ENCODE measurements at regions not wholly inside any gene's neighbourhood (a gene's known extent, or its start where the extent isn't known, plus 50 kb on each side); places are given as distances from the start of the nearest gene placed in this dataset.
"Not testable (repeated sequence)": the region's sequence is repeated elsewhere in the genome, so short reads cannot be mapped to it uniquely, and the experiment has no call there.

GRCh38 chr6:68128211-68128610 is 506.9 kb upstream of the ADGRB3 start:
- TF ChIP-seq POLR2A (IDR thresholded peaks at IDR 0.05) (no peak), CTCF (IDR thresholded peaks at IDR 0.05) (no peak)
- no peak overlapping the region for H3K27ac ChIP-seq
- H3K36me3 ChIP-seq (replicated peaks in 1 of 2): no peaks in the 10 kb centered on the region
- DNase-seq: no peak
- WGBS, 4 donors: 56 to 69% (median 66%) methylated on average over 2 of the region's 2 CpGs
- peaks cover 0 to 4% (median 0%) of the 10 kb centered on the region in 3 donors for H3K9me3 ChIP-seq (replicated peaks in 1 of 3)
- intact Hi-C loops (cut with DNase I): no loop called here
- H3K4me3 ChIP-seq: no peak overlapping the region
- no peaks in the 10 kb centered on the region for H3K27me3 ChIP-seq
- H3K4me1 ChIP-seq (replicated peaks in 1 of 2): no peaks in the 10 kb centered on the region

- no peaks in the 10 kb centered on the region for H3K27me3 ChIP-seq
- no peak for DNase-seq
- no peaks in the 10 kb centered on the region for H3K4me1 ChIP-seq (replicated peaks in 1 of 2)
- H3K9me3 ChIP-seq (replicated peaks in 1 of 3): peaks cover 0 to 4% (median 0%) of the 10 kb centered on the region in 3 donors
- TF ChIP-seq CTCF (IDR thresholded peaks at IDR 0.05) (no peak), POLR2A (IDR thresholded peaks at IDR 0.05) (no peak)
- intact Hi-C loops (cut with DNase I): no loop called here
- WGBS, 4 donors: 76 to 83% (median 82%) methylated on average over 4 of the region's 4 CpGs
- H3K36me3 ChIP-seq (replicated peaks in 1 of 2): no peaks in the 10 kb centered on the region
- H3K4me3 ChIP-seq: no peak overlapping the region
- H3K27ac ChIP-seq: no peak overlapping the region
Measured at GRCh38 chr6:68127074-68127473, 508.0 kb upstream of the ADGRB3 start.

- intact Hi-C loops (cut with DNase I): no loop called here
- H3K27me3 ChIP-seq: no peaks in the 10 kb centered on the region
- peaks cover 0 to 4% (median 0%) of the 10 kb centered on the region in 3 donors for H3K9me3 ChIP-seq (replicated peaks in 1 of 3)
- no peaks in the 10 kb centered on the region for H3K4me1 ChIP-seq (replicated peaks in 1 of 2)
- 89 to 95% (median 93%) methylated on average over 2 of the region's 2 CpGs for WGBS, 4 donors
- H3K27ac ChIP-seq: no peak overlapping the region
- H3K4me3 ChIP-seq: no peak overlapping the region
- no peaks in the 10 kb centered on the region for H3K36me3 ChIP-seq (replicated peaks in 1 of 2)
- no peak for DNase-seq
- TF ChIP-seq POLR2A (IDR thresholded peaks at IDR 0.05) (no peak), CTCF (IDR thresholded peaks at IDR 0.05) (no peak)
Measured at GRCh38 chr6:68126089-68126749, 508.9 kb upstream of the ADGRB3 start.

GRCh38 chr6:68122975-68123374 is 512.1 kb upstream of the ADGRB3 start:
- WGBS, 4 donors: 34 to 63% (median 55%) methylated on average over 2 of the region's 2 CpGs

GRCh38 chr6:68122032-68122431 is 513.0 kb upstream of the ADGRB3 start:
- 51 to 71% (median 54%) methylated on average over 2 of the region's 2 CpGs for WGBS, 4 donors
- Histone ChIP-seq H3K27ac (no peak overlapping the region), H3K27me3 (no peaks in the 10 kb centered on the region), H3K4me3 (no peak overlapping the region), H3K4me1 (replicated peaks in 1 of 2) (no peaks in the 10 kb centered on the region), H3K36me3 (replicated peaks in 1 of 2) (no peaks in the 10 kb centered on the region), H3K9me3 (replicated peaks in 1 of 3) (peaks cover 0 to 4% (median 0%) of the 10 kb centered on the region in 3 donors)
- no peak for DNase-seq
- TF ChIP-seq CTCF (IDR thresholded peaks at IDR 0.05): no peak
- intact Hi-C loops (cut with DNase I): no loop called here

More at GRCh38 chr6:68122975-68123374, 512.1 kb upstream of the ADGRB3 start:
- H3K27me3 ChIP-seq; H3K27ac ChIP-seq; intact Hi-C loops (cut with DNase I); DNase-seq; H3K4me1 ChIP-seq (replicated peaks in 1 of 2); H3K9me3 ChIP-seq (replicated peaks in 1 of 3); H3K36me3 ChIP-seq (replicated peaks in 1 of 2); H3K4me3 ChIP-seq: not testable (repeated sequence)

- H3K36me3 ChIP-seq (replicated peaks in 1 of 2); H3K27ac ChIP-seq; DNase-seq; H3K27me3 ChIP-seq; H3K4me1 ChIP-seq (replicated peaks in 1 of 2); H3K9me3 ChIP-seq (replicated peaks in 1 of 3); H3K4me3 ChIP-seq; intact Hi-C loops (cut with DNase I): not testable (repeated sequence)
- WGBS, 4 donors: 71 to 92% (median 80%) methylated on average over 2 of the region's 2 CpGs
Measured at GRCh38 chr6:68120954-68121353, 514.1 kb upstream of the ADGRB3 start.
